Muscle of leg (tissue), 3 donors: ENCODE measurements at regions not wholly inside any gene's neighbourhood (a gene's known extent, or its start where the extent isn't known, plus 50 kb on each side); places are given as distances from the start of the nearest gene placed in this dataset.

Experiments used
- DNase-seq: peaks from one replicate; pipeline ENCODE4 v3.0.0; 2013
- H3K27ac ChIP-seq: one replicate; pipeline ENCODE4 v1.5.1; 2013; ENCODE audit warnings: mild to moderate bottlenecking, low read length, control low read depth
- H3K27me3 ChIP-seq: one replicate; pipeline ENCODE4 v1.6.1; 2013; ENCODE audit warnings: low read length; ENCODE audit not compliant: control insufficient read depth, insufficient read depth
- H3K36me3 ChIP-seq: one replicate; pipeline ENCODE4 v1.6.1; 2013; ENCODE audit warnings: low read length; ENCODE audit not compliant: control insufficient read depth, insufficient read depth
- H3K4me1 ChIP-seq: one replicate; pipeline ENCODE4 v1.6.1; 2013; ENCODE audit warnings: low read length; ENCODE audit not compliant: control insufficient read depth, insufficient read depth
- H3K4me3 ChIP-seq: one replicate; pipeline ENCODE4 v1.5.1; 2013; ENCODE audit warnings: low read length, control low read depth
- H3K9me3 ChIP-seq: replicated peaks from 2 replicates; pipeline ENCODE4 v1.6.1; 2013; ENCODE audit warnings: low read depth, low read length; ENCODE audit not compliant: control insufficient read depth
- WGBS: methylation state at CpG from one replicate; pipeline ENCODE4 v1.1.5; 2013; ENCODE audit warnings: missing lambda C conversion rate; ENCODE audit not compliant: insufficient coverage; 5-methylcytosine and 5-hydroxymethylcytosine counted together

DNA sequence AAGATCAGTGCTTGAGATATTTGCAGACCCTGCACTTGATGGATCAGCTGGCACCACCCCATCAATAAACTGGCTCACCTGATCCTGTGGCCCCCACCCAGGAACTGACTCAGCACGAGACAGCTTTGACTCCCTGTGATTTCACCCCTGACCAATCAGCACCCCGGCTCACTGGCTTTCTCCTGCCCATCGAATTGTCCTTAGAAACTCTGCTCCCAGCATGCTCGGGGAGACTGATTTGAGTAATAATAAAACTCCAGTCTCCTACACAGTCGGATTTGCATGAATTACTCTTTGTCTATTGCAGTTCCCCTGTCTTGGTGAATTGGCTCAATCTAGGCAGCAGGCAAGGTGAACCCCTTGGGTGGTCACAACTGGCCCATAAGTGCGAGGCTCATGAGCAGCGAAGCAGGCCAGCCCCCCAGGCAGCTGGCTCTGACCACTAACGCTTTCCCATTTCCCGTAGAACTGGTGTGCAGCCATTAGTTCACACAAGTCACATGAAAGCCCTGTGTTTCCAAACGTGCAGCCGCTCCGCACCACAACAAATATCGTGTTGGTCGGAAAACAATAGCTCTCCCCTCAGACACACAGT is 79.6 kb downstream of the RSPH3 start:
- Histone ChIP-seq H3K36me3 (no peaks in the 10 kb centered on the region), H3K4me1 (peaks cover 2% of the 10 kb centered on the region), H3K27ac (no peak overlapping the region), H3K4me3 (no peak overlapping the region), H3K9me3 (no peaks in the 10 kb centered on the region), H3K27me3 (no peaks in the 10 kb centered on the region)
- 76% methylated on average over 11 of the region's 14 CpGs for WGBS
- no peak for DNase-seq

DNA sequence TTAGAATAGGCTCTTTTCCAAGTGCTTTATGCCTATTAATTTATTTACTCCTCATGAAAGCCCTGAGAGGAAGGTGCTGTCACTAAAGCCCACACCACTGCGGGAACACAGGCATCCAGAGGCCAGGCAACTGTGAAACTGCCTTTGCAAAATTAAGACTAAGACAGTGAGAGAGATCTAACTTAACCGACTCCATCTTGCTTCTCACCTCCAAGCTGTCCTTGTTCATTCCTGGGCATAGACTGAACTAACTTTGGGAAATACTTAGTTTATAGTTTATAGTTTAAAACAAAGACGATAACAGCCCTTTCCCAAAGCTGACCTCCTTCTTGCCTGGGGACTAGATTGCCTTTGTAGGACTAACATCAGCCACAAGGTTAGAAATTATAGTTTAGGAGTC is 80.1 kb downstream of the RSPH3 start:
- Histone ChIP-seq H3K9me3 (no peaks in the 10 kb centered on the region), H3K4me3 (no peak overlapping the region)

DNA sequence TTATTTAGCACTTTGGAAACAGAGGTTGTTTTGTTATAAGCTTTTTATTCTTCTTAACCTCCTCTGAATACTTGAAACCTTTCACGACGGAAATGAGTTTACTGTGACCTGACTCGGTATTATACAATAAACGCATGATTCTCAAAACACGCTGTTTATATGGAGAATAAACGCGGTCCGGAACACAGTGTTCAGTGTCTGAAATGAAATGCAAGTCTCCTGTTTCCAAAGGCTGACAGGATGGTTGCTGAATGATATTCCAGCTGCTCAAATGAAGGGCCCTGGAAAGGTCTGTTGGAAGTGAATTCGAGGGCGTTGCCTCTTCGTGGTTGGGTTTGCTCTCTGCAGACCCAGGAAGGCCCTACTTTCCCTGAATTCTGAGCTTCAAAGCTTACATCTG is 83.4 kb downstream of the RSPH3 start:
- DNase-seq, result peak; percentile 89
- no peaks in the 10 kb centered on the region for H3K36me3 ChIP-seq
- H3K27me3 ChIP-seq, result no peaks in the 10 kb centered on the region
- H3K9me3 ChIP-seq, result no peaks in the 10 kb centered on the region
- peaks cover 7% of the 10 kb centered on the region for H3K4me1 ChIP-seq
- H3K4me3 ChIP-seq, result no peak overlapping the region
- 13% methylated on average over 4 of the region's 11 CpGs for WGBS
- peak overlapping the region; percentile 55 for H3K27ac ChIP-seq

More for the DNA sequence above, 80.1 kb downstream of the RSPH3 start:
- H3K27ac ChIP-seq, result no peak overlapping the region
- H3K36me3 ChIP-seq, result no peaks in the 10 kb centered on the region
- peaks cover 2% of the 10 kb centered on the region for H3K4me1 ChIP-seq
- H3K27me3 ChIP-seq, result no peaks in the 10 kb centered on the region
- DNase-seq, result no peak
- no CpG with 5 or more reads among the region's 3 CpGs for WGBS

DNA sequence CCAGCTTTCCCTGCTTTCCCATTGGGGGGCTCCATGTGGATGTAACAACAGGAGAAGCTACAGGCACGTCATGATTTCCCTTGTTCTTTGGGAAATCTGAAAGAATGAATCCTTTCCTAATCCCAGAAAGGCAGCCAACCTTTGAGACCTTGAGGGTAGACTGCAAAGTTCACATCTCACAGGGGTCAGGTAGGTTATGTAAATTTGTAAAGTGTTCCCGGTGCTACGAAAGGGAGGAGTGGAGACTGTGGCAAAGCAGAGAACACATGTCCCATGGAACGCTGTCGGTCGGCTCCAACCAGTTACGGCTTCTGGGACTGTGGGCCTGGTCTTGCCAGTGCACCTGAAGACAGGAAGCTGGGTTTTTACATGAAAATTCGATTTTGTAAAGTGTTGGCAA is 85.1 kb downstream of the RSPH3 start:
- WGBS, result 97% methylated on average over 7 of the region's 8 CpGs
- H3K4me1 ChIP-seq, result peaks cover 11% of the 10 kb centered on the region
- no peaks in the 10 kb centered on the region for H3K27me3 ChIP-seq
- DNase-seq, result no peak
- no peaks in the 10 kb centered on the region for H3K36me3 ChIP-seq
- H3K4me3 ChIP-seq, result no peak overlapping the region
- no peak overlapping the region for H3K27ac ChIP-seq
- no peaks in the 10 kb centered on the region for H3K9me3 ChIP-seq

DNA sequence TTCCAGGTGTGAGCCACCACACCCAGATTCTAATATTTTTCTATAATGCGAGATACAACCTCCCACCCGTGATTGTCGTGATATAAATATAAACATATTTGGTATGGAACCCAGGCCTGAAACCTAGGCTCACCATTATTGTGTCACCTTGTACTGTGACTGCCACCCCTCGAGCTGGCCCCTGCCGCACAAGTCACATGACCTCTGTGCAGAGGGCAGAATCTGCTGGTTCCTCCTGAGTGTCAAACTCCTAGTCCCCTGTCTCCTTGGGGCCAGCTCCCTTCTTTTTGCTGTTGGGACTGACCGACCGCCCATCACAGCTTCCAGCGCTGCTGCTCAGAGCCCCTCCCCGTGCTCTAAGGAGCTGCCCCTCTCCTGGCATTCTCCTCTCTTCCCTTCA is 86.4 kb downstream of the RSPH3 start:
- Histone ChIP-seq H3K4me1 (peaks cover 11% of the 10 kb centered on the region), H3K27ac (no peak overlapping the region)
- WGBS, result 83% methylated on average over 2 of the region's 9 CpGs

DNA sequence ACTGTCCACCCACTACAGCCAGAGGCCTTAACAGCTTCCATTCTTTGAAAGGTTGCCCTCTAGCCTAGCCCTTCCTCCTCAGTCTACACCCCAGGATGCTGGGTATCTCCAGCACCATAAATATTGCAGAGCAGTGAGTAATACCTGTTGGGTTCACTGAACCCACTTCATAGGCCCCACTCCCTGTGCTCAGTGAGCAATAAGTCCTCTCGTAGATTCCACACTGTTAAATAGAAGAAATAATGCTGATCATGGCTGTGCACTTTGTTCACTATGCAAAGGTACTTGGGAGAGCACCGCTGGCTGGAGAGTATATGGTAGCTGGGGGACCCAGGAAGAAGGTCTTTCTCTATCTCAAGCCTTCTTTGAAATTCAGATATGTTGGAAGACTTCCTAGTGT is 87.3 kb downstream of the RSPH3 start:
- Histone ChIP-seq H3K9me3 (no peaks in the 10 kb centered on the region), H3K27ac (no peak overlapping the region), H3K36me3 (no peaks in the 10 kb centered on the region), H3K4me1 (peaks cover 11% of the 10 kb centered on the region), H3K27me3 (no peaks in the 10 kb centered on the region), H3K4me3 (no peak overlapping the region)
- DNase-seq, result no peak
- no CpG with 5 or more reads among the region's 2 CpGs for WGBS

More for the DNA sequence above, 86.4 kb downstream of the RSPH3 start:
- no peaks in the 10 kb centered on the region for H3K9me3 ChIP-seq
- H3K36me3 ChIP-seq, result no peaks in the 10 kb centered on the region
- no peak for DNase-seq
- no peaks in the 10 kb centered on the region for H3K27me3 ChIP-seq
- no peak overlapping the region for H3K4me3 ChIP-seq

DNA sequence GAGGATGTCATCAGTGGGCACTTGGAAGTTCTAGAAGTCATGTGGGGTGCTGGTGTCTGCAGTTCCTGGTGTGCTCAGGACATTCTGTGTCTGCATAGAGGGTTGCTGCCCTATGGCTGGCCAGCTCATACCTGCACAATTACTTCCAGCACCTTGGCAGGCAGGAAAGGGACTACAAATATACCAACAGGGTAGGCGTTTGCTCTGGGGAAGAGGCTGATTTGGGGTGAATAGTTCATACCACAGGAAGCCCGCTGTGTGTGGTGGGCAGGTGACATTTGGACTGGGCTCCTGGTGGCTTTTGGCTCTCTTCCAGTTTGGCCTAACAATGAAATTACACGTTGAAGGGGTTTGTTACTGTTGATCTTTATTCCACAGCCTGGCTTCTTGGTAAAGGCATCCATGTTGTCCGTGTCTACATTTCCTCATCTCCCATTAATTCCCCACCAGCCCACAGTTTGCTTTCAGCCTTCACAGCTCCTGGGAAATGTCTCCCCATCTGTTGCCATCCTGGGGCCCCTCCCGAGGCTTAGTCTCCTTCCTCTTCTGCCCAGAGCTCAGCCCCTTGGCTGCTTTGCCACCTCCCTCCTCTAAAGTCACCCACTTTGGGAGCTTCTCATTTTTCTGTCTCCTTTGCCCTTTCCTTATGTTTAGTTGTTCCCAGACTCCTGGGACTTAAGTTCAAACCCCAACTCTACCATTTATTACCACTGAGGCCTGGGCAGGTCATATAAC is 88.1 kb downstream of the RSPH3 start:
- 80% methylated on average over 5 of the region's 5 CpGs for WGBS

DNA sequence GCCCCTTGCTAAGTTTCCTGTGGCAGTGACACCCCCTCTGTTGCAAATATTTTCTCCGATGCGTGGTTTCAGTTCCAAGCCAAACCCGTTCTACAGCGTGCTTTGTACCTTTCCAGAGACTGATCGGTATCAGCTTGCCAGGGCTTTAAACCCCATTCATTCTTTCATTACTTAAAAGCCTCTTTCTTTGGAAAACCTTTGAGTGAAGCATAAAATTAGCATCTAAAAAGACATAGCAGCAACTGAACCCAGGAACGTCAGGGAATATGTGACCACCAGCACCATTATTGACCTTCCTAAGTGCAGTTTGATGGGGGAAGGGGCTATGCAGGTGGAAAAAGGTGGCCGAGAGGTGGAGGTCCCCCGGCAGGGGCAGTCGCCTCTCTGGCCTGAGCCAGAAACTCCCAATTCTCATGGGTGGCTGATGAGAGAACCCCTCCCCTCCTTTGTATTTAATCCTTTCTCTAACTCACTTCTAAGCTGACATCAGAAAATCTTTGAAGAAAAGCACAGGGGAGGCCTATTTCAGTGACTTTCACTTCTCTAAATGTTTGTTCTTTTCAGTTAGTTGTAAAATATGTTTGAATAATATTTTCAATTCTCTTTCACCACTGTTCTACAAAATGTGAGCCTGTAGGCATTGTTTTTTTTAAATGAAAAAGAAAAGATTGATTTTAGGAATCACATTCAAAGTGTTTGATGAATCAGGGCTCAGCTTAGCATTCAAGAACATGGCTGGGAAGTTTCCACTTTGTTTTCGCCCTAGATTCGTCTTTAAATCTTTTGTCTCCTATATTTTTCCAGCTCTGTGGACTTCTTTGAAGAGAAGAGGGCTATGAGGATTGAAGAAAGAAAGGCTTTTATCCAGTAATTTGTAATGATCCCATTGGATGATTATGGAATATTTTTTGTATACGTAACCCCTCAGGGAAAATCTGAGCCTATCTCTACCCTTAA is 89.2 kb downstream of the RSPH3 start:
- H3K27me3 ChIP-seq, result no peaks in the 10 kb centered on the region
- no peak overlapping the region for H3K27ac ChIP-seq

More for the DNA sequence above, 88.1 kb downstream of the RSPH3 start:
- Histone ChIP-seq H3K4me3 (no peak overlapping the region), H3K36me3 (no peaks in the 10 kb centered on the region), H3K4me1 (peaks cover 11% of the 10 kb centered on the region), H3K9me3 (no peaks in the 10 kb centered on the region), H3K27me3 (no peaks in the 10 kb centered on the region), H3K27ac (no peak overlapping the region)
- no peak for DNase-seq

DNA sequence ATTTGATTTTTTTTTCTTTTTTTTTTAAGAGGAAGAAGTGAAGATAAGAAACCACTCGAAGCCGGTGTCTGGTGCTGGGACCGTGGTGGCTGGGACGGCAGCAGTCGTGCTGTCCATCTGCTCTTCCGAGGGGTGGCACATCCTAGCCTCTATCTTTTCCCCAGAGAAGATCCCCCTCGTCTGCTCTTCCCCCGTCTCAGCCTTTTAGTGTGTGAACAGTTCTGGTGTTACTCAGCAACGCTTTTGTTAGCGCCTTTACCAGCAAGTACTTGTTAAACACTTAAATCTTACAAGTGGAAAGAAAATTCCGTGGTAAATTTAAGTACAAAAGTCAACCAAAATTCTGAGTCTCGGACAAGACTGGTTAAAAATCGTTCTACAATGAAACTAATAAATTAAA is 90.1 kb downstream of the RSPH3 start:
- WGBS, result 69% methylated on average over 5 of the region's 13 CpGs
- H3K36me3 ChIP-seq, result no peaks in the 10 kb centered on the region

More for the DNA sequence above, 89.2 kb downstream of the RSPH3 start:
- H3K4me3 ChIP-seq, result no peak overlapping the region
- peaks cover 5% of the 10 kb centered on the region for H3K9me3 ChIP-seq
- no peak for DNase-seq
- 20% methylated on average over 2 of the region's 12 CpGs for WGBS
- H3K36me3 ChIP-seq, result no peaks in the 10 kb centered on the region
- peaks cover 9% of the 10 kb centered on the region for H3K4me1 ChIP-seq

DNA sequence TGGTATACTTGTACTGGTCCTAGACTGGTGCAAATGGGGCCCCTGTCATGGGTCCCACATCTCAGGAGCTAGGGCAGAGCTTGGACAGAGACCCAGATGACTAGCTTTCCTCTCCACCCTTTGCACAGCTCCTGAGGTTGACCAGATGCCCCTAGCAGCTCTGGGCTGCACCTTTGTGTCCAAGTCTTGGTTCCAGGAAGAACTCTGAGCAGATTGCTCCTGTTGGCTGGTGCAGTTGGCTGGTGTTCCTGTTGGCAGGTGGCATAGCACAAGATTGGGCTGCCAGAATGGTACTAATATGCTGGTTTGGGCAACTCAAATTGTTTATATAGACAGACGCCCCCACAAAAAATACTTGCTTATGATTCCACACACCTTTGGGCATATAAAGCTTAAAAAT is 89.4 kb upstream of the EZR start:
- Histone ChIP-seq H3K4me1 (peaks cover 9% of the 10 kb centered on the region), H3K4me3 (no peak overlapping the region), H3K36me3 (no peaks in the 10 kb centered on the region), H3K27me3 (no peaks in the 10 kb centered on the region), H3K9me3 (peaks cover 12% of the 10 kb centered on the region), H3K27ac (no peak overlapping the region)
- no CpG with 5 or more reads among the region's 1 CpG for WGBS
- DNase-seq, result no peak

More for the DNA sequence above, 90.1 kb downstream of the RSPH3 start:
- Histone ChIP-seq H3K4me3 (no peak overlapping the region), H3K27me3 (no peaks in the 10 kb centered on the region), H3K9me3 (peaks cover 9% of the 10 kb centered on the region), H3K27ac (no peak overlapping the region), H3K4me1 (peaks cover 9% of the 10 kb centered on the region)
- DNase-seq, result peak; percentile 17
